HFF-Myc (cell line): ENCODE measurements at regions not wholly inside any gene's neighbourhood (a gene's known extent, or its start where the extent isn't known, plus 50 kb on each side); places are given as distances from the start of the nearest gene placed in this dataset.

Source experiments
- DNase-seq: peaks from one replicate; pipeline ENCODE4 v3.0.0-alpha.2; 2011; ENCODE audit warnings: low read depth; ENCODE audit errors: extremely low read depth
- H3K4me3 ChIP-seq: replicated peaks from 2 replicates; pipeline ENCODE4 v1.5.1; 2011; ENCODE audit warnings: low read depth, mild to moderate bottlenecking, control low read depth, low read length
- TF ChIP-seq, protein P1 (sequence below): IDR thresholded peaks from 2 replicates; pipeline ENCODE4 v1.5.1; 2012; ENCODE audit warnings: mild to moderate bottlenecking, low read depth, low read length, control low read depth; ENCODE audit errors: missing control alignments

GRCh38 chr3:27573780-27574437 lies 89.7 kb upstream of the SLC4A7 start:
- no peak overlapping the region for H3K4me3 ChIP-seq
- TF ChIP-seq, protein P1, sequence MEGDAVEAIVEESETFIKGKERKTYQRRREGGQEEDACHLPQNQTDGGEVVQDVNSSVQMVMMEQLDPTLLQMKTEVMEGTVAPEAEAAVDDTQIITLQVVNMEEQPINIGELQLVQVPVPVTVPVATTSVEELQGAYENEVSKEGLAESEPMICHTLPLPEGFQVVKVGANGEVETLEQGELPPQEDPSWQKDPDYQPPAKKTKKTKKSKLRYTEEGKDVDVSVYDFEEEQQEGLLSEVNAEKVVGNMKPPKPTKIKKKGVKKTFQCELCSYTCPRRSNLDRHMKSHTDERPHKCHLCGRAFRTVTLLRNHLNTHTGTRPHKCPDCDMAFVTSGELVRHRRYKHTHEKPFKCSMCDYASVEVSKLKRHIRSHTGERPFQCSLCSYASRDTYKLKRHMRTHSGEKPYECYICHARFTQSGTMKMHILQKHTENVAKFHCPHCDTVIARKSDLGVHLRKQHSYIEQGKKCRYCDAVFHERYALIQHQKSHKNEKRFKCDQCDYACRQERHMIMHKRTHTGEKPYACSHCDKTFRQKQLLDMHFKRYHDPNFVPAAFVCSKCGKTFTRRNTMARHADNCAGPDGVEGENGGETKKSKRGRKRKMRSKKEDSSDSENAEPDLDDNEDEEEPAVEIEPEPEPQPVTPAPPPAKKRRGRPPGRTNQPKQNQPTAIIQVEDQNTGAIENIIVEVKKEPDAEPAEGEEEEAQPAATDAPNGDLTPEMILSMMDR: no peak
- no peak for DNase-seq

GRCh38 chr3:27573138-27573537 lies 89.0 kb upstream of the SLC4A7 start:
- TF ChIP-seq, protein P1: no peak
- no peak for DNase-seq
- no peak overlapping the region for H3K4me3 ChIP-seq

DNA sequence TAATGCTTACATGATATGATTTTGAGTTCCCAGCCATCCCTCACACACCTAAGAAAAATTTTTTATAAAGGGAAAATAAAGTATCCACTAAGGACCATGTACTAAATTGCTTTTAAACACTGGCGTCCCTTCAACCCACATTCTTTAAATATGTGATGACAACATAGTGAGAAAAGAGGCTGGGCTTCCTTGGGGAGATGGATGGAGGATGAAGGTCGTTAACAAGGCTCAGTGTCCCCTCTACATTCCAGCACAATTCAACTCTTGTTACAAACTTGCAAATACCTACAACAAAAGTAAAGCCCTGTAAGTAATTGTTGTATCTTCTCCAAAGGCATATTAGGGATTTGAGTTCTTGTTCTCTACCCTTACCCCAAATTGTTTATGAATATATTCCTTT lies 87.2 kb upstream of the SLC4A7 start:
- no peak overlapping the region for H3K4me3 ChIP-seq
- TF ChIP-seq, protein P1: no peak
- DNase-seq: no peak

DNA sequence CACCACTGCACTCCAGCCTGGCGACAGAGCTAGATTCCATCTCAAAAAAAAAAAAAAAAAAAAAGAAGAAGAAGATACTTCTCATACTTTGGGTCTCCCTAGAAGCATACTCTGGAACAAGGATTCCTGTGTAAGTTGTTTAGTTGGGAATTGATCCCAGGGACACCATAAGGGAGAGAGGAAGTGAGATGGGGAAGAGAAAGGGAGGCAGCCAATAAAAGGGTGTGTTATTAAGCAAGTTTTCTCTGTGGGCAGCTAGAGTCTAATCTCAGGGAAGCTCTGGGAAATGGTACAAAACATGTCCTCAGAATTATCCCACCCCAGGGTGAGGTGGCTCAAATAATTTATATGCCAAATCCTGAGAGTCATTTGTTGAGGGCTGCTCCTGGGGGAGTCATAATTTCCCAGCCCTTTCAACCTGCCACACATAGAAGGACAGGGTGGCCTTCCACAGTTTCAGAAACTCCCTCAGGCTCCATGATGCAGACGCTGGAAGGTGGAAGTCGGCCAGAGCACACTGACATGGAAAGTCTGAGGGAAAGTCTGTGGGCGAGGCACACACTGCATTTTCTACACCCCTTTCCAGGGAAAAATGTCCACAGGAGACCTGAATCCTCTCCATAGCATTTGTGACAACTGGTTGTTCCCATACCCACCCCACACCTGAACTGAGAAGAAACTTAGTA lies 86.4 kb upstream of the SLC4A7 start:
- TF ChIP-seq, protein P1: no peak
- no peak overlapping the region for H3K4me3 ChIP-seq
- DNase-seq: no peak

- no peak overlapping the region for H3K4me3 ChIP-seq
- TF ChIP-seq, protein P1: no peak
- DNase-seq: peak; percentile 50
Measured at GRCh38 chr3:27568393-27568792, 84.2 kb upstream of the SLC4A7 start.

GRCh38 chr3:27567251-27567650 lies 83.1 kb upstream of the SLC4A7 start:
- no peak overlapping the region for H3K4me3 ChIP-seq
- TF ChIP-seq, protein P1: no peak
- no peak for DNase-seq
